Cerebellar nuclear complex (tissue), 1 donor: ENCODE measurements at regions not wholly inside any gene's neighbourhood (a gene's known extent, or its start where the extent isn't known, plus 50 kb on each side); places are given as distances from the start of the nearest gene placed in this dataset.
"Not testable (repeated sequence)": the region's sequence is repeated elsewhere in the genome, so short reads cannot be mapped to it uniquely, and the experiment has no call there.

Experiments
- DNase-seq, 2 experiments: peaks; one replicate each; lab custom pipeline; 2025; lab: John Stamatoyannopoulos, UW

DNA sequence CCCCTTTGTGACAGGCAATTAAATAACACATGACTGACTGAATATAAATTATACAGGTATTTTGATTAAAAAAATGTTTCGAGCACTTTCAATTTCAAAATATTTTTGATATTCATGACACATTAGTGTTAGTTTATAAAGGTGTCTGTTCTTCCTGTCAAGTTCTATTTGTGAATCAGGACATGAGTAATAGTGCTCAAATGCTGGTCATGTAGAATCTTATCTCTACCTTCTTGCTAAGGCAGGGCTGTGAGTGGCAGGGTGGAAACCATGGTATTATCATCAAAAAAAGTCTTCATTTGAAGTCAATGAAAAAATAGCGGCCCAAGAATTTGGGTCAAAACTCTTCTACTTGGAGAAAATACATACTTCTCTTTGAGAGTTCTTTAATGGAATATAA, 250.2 kb downstream of the DACT1 start:
- DNase-seq: no peak

DNA sequence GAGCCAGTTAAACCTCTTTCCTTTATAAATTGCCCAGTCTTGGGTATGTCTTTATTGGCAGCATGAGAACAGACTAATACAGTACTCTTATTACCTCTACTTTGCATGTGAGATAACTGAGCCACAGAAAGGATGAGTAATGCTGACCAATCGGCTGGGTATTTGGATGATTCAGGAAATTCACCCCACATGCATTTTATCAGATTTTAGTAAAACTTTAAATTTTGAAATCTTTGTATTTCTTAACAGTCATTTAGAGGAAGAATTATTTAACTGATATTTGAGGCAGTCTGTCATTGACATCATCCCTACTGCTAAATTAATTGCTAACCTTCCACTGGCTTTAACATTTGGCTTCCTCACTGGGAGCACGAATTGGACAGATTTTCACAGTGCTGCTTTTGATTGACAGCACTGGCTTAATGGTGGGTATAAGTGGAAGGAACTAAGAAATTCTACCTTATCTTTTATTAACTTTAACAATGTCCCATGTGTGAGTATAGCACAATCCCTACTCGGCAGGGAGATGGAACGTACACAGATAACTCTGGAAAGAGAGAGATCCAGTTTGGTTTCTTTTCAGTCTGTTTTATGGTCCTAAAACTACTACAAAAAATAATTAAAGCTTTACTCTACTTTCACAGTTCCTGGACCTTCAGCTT, 261.0 kb downstream of the DACT1 start:
- DNase-seq: no peak

DNA sequence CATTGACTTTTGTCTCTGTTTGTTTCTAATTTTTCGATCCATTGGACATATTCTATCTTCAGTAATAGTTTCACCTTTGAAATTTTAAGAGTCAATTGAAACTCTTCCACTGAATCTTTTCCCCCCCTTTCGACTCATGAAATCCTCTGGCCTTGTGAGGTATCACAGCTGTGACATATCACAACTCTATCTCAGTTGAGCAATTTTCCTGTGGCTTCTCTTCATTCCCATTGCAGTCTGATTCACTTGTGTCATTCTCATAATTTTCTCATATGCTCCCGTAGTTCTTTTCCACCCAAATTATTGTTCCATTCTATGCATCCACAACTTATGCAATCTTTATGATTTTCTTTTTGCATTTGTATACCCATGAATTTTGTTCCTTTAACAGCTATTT, 261.6 kb downstream of the DACT1 start:
- DNase-seq: no peak

DNA sequence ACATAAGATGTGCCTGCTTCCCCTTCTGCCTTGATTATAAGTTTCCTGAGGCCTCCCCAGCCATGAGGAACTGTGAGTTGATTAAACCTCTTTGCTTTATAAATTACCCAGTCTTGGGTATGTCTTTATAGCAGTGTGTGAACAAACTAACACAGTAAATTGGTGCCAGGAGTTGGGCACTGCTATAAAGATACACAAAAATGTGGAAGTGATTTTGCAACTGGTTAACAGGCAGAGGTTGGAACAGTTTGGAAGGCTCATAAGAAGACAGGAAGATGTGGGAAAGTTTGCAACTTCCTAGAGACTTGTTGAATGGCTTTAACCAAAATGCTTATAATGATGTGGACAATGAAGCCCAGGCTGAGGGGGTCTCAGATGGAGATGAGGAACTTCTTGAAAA, 264.1 kb downstream of the DACT1 start:
- no peak for DNase-seq

DNA sequence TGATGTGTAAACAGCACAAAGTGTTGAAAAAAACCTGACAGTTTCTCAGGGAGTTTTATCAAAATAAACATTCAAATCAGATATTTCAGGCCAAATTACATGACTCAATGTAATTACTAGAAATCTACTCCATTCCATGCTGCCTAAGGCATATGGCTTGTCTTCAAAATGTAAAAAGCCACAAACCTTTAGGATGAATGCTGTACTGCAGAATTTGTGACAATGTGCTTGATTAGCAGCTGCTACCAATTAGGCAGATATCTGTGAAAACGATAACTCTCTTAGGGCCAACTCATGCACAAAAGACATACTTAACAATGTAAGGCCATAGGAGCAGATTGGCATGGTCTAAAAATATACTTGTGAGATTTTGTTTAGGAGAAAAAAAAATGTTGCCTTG, 267.0 kb downstream of the DACT1 start:
- DNase-seq: no peak

DNA sequence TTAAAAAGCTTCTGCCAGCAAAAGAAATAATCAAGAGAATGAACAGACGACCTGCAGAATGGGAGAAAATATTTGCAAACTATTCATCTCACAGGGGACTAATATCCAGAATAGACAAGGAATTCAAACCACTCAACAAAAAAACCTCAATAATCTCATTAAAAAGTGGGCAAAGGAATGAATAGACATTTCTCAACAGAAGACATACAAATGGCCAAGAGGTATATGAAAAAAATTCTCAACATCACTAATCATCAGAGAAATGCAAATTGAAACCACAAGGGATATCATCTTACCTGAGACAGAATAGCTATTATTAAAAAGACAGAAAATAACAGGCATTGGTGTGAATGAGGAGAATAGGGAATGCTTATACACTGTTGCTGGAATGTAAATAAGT, 270.0 kb downstream of the DACT1 start:
- DNase-seq: no peak

DNA sequence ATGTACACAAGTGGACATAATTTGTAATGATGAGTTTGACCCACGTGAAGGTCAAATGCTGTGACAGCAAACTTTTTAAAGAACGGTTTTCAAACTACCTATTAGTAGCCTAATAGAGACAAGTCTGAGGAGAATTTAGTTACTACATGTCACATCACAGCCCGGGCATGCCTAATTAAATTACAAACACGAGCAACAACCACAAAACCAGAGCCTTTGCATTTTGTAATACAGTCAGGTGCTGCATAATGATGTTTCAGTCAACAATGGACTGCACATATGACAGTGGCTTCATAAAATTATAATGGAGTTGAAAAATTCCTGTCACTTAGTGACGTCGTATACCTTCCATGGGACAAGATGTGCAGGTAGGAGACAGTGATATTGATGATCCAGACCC, 274.5 kb downstream of the DACT1 start:
- no peak for DNase-seq

DNA sequence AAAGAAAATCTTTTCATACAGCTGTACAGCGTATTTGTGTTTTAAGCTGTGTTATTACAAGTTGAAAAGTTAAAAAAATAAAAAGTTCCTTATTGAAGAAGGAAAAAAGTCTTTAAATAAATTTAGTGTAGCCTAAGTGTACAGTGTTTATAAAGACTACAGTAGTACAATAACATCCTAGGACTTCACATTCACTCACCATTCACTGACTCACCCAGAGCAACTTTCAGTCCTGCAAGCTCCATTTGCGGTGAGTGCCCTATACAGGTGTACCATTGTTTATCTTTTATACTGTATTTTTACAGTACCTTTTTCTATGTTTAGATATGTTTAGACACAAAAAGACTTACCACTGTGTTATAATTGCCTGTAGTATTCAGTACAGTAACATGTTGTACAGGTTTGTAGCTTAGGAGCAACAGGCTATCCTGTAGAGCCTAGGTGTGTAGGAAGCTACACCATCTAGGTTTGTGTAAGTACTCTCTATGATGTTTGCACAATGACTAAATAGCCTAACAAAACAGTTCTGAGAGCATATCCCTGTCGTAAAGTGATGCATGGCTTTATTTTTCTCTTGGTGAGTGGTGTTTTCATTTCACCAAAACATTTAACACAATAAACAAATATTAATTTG, 275.2 kb downstream of the DACT1 start:
- no peak for DNase-seq

DNA sequence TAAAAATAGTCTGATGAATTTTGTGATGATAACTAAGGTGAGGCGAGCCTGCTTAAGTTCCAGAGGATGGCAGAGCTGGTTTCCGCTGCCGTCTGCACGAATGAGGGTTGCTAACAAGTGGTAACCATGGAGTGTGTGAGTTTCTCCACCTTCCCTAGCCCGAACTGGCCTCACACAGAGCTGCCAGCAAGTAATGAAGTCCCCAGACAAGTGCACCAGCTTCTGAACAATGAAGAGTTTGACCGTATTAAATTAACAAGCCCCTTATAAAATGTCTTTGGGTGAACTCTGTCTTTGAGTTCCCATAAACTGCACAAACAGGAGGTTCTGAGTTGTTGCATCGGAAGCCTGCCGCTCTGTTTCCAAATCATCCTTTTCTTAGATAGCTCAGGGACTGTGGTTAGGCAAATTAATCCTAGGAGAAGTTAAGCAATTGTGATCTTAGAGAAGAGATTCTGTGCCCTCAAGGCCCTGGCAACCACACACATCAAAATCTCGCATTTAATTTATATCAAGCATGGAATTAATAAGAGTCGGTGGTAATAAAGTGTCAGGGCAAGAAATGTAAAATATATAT, 274.1 kb upstream of the DAAM1 start:
- DNase-seq: no peak

DNA sequence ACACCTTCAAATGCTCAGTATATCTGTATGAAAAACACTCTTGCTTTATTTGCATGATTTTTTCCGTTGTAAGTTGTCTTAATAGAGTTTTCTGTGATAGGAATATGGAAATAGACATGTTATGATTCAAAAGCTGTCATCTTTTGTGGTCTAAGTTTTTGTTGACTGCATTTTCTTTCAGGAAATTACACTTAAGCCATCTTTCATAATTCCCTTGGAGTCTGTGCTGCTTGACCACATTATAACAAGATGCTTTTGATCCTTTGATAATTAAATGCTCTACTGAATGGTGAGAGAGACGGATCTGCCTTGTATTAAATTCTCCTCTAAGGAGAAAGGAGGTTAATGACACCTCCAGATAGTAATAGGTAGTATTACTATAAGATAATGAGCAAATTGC, 272.8 kb upstream of the DAAM1 start:
- no peak for DNase-seq

DNA sequence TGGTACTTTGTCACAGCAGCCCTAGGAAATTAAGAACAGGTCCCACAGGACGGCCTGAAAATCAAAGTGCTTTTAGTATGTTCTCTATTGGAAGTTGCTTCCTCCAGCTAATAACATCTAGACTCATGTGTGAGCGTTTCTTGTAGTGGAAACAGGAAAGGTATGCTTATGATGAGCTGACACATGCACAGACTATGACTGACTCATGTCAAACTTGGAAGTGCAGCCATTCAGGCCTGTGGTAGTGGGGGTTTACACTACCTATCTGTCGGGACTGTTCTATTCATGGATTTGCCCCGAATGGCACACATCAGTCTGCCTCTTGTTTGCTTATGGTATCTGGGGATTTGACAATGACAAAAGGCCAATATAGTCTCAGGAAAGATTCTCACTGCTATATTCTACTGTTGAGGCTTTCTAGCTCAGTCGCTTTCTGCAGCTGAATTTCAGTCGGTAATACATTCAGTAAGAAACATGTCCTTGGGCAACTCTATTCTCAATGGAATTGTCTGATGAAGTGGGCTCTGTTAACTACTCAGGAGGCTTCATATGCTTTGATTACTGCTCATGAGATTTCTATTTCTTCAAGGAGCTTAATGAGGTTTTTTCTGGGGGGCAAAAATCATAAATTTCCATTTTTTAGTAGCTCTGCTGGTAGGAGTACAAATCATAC, 270.3 kb upstream of the DAAM1 start:
- DNase-seq: no peak

DNA sequence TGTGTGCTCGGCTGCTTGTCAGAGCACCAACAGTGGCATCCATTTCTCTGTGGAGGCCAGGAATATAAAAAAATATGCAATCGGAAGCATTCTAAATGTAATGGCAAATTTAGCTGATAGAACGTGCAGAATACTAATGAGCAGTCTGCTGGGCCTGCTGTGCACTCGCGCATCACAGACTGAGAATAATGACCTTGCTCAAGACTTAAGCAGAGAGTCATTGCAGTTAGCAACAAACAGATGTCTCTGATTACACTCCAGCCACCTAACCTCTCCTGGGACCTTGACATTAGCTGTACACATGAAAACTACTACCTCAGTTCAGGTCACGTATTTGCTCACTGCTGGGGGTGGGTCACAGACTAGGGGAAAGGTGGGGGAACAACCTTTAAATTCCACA, 269.2 kb upstream of the DAAM1 start:
- no peak for DNase-seq

DNA sequence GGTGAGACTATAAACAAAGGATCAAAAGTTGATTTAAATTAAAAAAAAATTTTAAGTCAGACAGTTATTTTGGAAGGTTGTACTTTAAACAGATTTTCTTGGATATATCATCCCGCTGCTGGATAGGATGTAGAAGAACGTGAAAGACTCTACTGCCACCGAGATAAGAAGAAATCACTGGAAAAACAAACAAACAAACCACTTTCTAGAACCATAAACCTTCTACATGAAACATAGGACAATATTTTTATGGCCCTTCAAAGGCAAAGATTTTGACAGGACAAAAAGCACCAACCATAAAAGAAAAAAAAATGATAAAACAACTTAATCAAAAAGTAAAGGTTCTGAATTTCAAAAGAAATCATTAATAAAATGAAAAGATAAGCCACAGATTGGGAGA, 268.2 kb upstream of the DAAM1 start:
- DNase-seq: no peak

DNA sequence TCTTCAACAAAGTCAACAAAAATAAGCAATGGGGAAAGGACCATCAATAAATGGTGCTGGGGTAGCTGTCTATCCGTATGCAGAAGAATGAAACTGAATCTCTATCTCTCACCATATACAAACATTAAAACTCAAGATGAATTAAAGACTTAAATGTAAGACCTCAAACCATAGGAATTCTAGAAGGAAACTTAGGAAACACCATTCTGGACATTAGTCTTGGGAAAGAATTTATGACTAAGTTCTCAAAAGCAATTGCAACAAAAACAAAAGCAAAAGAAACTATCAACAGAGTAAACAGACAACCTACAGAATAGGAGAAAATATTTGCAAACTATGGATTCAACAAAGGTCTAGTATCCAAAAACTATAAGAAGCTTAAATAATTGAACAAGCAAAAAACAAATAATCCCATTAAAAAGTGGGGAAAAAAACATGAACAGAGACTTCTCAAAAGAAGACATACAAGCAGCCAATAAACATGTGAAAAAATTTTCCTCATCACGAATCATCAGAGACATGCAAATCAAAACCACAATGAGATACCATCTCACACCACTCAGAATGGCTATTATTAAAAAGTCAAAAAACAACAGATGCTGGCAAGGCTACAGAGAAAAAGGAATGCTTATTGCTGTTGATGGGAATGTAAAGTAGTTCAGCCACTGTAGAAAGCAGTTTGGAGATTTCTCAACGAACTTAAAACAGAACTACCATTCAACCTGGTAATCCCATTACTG, 266.1 kb upstream of the DAAM1 start:
- DNase-seq: not testable (repeated sequence)

DNA sequence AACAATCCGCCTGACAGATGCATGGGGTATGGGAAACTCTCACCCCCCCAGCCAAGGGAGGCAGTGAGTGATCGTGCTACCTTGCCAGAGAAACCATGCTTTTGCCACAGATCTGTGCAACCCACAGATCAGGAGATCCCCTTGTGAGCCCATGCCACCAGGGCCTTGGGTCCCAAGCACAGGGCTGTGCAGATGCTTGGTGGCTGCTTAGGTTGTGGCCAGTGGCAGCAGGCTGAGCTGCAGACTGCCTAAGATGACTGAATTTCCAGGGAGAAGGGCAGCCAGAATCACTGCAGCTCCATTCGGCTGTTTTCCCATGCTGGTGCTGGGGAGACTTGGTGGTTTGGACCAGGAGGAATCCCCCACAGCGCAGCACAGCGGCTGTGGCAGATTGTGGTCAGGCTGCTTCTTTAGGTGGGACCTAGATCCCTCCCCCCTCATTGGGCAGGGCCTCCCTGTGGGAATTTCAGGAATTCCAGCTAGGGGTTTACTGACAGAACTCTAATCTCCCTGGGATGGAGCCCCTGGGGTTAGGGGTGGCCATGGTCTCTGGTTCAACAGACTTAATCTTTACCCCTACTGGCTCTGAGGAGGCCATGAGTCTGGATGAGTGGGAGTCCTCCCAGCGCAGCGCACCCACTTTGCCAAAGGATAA, 264.6 kb upstream of the DAAM1 start:
- DNase-seq: no peak

DNA sequence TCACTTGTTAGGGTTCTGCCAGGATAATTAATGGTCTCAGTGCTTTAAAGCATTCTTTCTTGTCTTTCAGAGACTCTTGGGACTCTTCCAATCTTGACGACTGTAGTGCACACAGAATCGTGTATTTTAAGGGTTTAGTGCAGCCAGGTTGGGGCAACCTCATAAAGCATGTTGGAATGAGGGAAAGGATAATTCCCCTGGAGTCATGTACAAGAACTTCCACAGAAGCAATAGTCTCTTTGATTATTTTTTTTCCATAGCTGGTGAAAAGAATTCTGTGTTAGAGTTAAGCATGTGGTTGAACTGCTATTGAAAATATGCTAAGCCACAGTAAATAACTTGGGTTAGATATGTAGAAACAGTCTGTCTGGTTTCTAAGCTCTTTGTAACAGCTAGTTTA, 246.8 kb upstream of the DAAM1 start:
- no peak for DNase-seq

DNA sequence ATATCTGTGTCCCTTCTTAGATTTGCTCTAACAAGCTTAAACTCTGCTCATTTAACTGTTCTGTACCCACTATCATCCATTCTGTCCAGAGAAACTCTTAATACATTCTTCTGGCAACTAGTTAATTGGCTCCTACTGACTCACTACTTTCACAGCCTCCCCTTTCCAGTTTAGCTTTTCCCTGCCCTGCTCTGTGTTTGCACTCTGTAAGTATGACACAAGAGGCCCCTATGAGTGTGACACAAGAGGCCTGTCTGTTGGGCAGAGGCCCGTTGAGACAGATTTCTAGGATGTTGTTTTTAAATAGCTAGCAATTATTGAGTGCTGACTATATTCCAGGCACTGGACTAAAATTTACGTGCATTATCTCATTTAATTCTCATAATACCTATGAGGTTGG, 246.0 kb upstream of the DAAM1 start:
- DNase-seq: no peak

DNA sequence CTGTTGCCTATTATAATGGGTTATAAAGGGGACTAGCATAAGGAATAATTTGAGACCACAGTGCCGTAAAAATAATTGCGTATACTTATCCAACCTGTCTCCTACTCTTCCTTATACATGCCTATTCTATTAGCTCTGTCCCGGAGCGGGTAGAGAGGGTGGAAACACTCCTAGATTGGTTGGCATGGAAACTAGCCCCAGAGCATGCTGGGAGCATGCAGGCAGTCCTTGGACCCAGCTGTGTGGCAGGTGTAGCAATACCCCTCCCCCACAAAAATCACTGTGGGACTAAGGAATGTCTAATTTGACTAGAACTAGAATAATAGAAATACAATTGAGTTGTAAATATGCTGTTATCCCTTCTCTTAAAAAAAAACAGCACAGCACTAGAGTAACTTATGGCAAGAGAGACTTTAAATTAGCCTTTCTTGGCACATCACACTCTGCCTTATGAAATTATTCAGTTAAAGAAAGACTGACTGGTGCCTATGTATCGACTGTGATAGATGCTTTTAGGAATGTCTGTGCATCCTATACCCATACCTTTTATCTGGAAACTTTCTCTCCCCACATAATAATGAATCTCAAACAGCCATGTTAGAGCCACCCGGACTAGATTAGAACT, 244.0 kb upstream of the DAAM1 start:
- DNase-seq: no peak

DNA sequence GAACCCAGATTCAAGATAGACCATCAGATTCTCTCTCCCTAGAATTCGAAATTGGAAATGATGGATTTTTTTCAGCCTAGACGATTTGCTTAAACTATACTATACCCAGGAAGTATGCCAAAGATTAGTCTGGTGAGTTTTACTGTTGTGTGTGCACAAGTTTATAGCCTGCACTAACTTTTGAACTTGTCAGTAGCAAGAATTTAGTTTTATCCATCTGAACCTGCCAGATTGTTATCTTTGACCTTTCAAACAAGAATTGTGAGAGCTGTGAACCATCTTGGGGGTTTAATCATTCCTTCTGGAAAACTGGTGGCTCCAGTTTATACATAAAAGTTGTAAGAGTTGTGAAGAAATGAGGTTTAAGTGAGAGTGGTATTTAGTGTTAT, 243.5 kb upstream of the DAAM1 start:
- DNase-seq: no peak

DNA sequence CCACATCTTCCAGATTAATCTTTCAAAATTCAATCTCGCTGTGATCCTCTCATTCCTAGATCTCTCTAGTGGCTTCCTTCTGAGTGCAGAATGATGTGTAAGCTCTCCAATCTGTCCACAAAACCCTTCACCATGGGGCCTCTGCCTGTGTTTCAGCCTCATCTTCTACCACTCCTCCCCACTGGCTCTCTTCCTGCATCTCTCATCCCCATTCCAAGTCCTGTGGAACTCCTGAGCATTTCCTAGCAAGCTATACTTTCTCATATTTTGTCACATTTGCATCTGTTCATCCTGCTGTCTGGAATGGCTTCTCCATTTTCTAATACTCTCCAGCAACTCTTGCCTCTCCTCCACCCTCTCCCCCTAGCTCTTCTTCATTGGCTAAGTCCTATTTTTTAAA, 242.0 kb upstream of the DAAM1 start:
- no peak for DNase-seq

DNA sequence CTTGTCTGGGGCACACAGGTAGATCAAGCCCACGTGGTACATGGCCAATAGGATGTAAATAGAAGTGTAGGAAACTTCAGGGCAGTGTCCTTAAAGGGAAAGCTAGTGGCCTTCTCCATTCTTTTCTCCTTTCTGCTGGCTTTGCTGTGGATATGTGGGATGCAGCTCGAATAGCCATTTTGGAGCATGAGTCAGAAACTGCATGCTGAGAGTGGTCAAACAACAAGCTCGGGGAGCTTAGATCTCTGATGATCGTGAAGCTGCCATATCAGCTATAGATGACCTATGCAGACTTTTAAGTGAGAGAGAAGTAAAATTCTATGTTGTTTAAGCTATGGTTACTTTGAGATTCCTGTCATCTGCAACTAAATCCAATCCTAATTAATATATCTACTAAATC, 241.3 kb upstream of the DAAM1 start:
- no peak for DNase-seq
